CD4-positive, alpha-beta T cell treated with Interleukin-15 for 4 hours (primary cell): ENCODE measurements at regions not wholly inside any gene's neighbourhood (a gene's known extent, or its start where the extent isn't known, plus 50 kb on each side); places are given as distances from the start of the nearest gene placed in this dataset.
"Not testable (repeated sequence)": the region's sequence is repeated elsewhere in the genome, so short reads cannot be mapped to it uniquely, and the experiment has no call there.

ENCODE experiments used
- DNase-seq: peaks from one replicate; pipeline ENCODE4 v3.0.0-alpha.2; 2020; ENCODE audit warnings: low spot score

GRCh38 chr2:176573612-176574483, 304.6 kb downstream of the MTX2 start:
- DNase-seq: no peak

- no peak for DNase-seq
Measured at GRCh38 chr2:176574484-176575236, 305.4 kb downstream of the MTX2 start.

GRCh38 chr2:176575237-176575744, 306.0 kb downstream of the MTX2 start:
- no peak for DNase-seq

GRCh38 chr2:176577054-176577453, 307.8 kb downstream of the MTX2 start:
- DNase-seq: no peak

GRCh38 chr2:176578292-176578691, 309.1 kb downstream of the MTX2 start:
- DNase-seq: not testable (repeated sequence)

- no peak for DNase-seq
Measured at GRCh38 chr2:176579608-176580007, 310.4 kb downstream of the MTX2 start.

- DNase-seq: no peak
Measured at GRCh38 chr2:176581557-176582165, 312.4 kb downstream of the MTX2 start.

- DNase-seq: no peak
Measured at GRCh38 chr2:176582176-176582575, 312.9 kb downstream of the MTX2 start.

GRCh38 chr2:176582990-176583481, 313.8 kb downstream of the MTX2 start:
- no peak for DNase-seq

GRCh38 chr2:176583607-176584006, 314.4 kb downstream of the MTX2 start:
- no peak for DNase-seq

GRCh38 chr2:176584333-176584732, 315.1 kb downstream of the MTX2 start:
- DNase-seq: no peak

- no peak for DNase-seq
Measured at GRCh38 chr2:176585291-176585690, 316.0 kb downstream of the MTX2 start.

GRCh38 chr2:176585791-176586190, 316.5 kb downstream of the MTX2 start:
- DNase-seq: no peak

- DNase-seq: no peak
Measured at GRCh38 chr2:176589287-176589686, 320.0 kb downstream of the MTX2 start.

- no peak for DNase-seq
Measured at GRCh38 chr2:176589825-176590440, 320.7 kb downstream of the MTX2 start.

- no peak for DNase-seq
Measured at GRCh38 chr2:176592216-176592615, 323.0 kb downstream of the MTX2 start.

GRCh38 chr2:176595986-176596385, 326.7 kb downstream of the MTX2 start:
- DNase-seq: no peak

GRCh38 chr2:176597916-176598315, 328.7 kb downstream of the MTX2 start:
- DNase-seq: no peak

GRCh38 chr2:176598351-176598750, 329.1 kb downstream of the MTX2 start:
- DNase-seq: no peak

GRCh38 chr2:176599796-176600485, 330.7 kb downstream of the MTX2 start:
- DNase-seq: no peak

- DNase-seq: no peak
Measured at GRCh38 chr2:176601066-176601465, 331.8 kb downstream of the MTX2 start.
